CD14-positive monocyte (primary cell): ENCODE measurements at regions not wholly inside any gene's neighbourhood (a gene's known extent, or its start where the extent isn't known, plus 50 kb on each side); places are given as distances from the start of the nearest gene placed in this dataset.

Source experiments
- DNase-seq, 3 donors: peaks; one replicate each; pipeline ENCODE4 v3.0.0-alpha.2; 2011 to 2022
- H2AFZ ChIP-seq: 2 replicates; pipeline ENCODE4 v1.6.0; 2012; ENCODE audit warnings: mild to moderate bottlenecking, low read depth, low read length, inconsistent platforms; ENCODE audit not compliant: insufficient read depth, poor library complexity, severe bottlenecking
- H3K27ac ChIP-seq, 2 donors: 1 replicate in 1 of 2; 2 replicates in 1 of 2; pipeline ENCODE4 v1.5.1; 2012 to 2013; ENCODE audit warnings: low read length in 2 of 2, control low read depth in 1 of 2, inconsistent platforms in 1 of 2, low read depth in 1 of 2, mild to moderate bottlenecking in 1 of 2
- H3K27me3 ChIP-seq, 2 donors: one replicate each; pipeline versions ENCODE4 v1.6.0 to v1.6.1; 2011 to 2013; ENCODE audit warnings: low read length in 2 of 2; ENCODE audit not compliant: control insufficient read depth in 2 of 2, insufficient read depth in 2 of 2
- H3K36me3 ChIP-seq, 2 donors: replicated peaks in 1 of 2; 1 replicate in 1 of 2; 2 replicates in 1 of 2; pipeline versions ENCODE4 v1.5.1 to v1.6.1; 2012 to 2013; ENCODE audit warnings: low read length in 2 of 2, control low read depth in 1 of 2, inconsistent platforms in 1 of 2, mild to moderate bottlenecking in 1 of 2; ENCODE audit not compliant: insufficient read depth in 2 of 2, control insufficient read depth in 1 of 2
- H3K4me1 ChIP-seq, 2 donors: 1 replicate in 1 of 2; 2 replicates in 1 of 2; pipeline versions ENCODE4 v1.5.1 to v1.6.1; 2012 to 2013; ENCODE audit warnings: low read length in 2 of 2, control low read depth in 1 of 2, inconsistent platforms in 1 of 2, mild to moderate bottlenecking in 1 of 2, moderate library complexity in 1 of 2; ENCODE audit not compliant: insufficient read depth in 2 of 2, control insufficient read depth in 1 of 2
- H3K4me2 ChIP-seq: replicated peaks from 2 replicates; pipeline ENCODE3; 2012; ENCODE audit warnings: low read length, moderate library complexity, mild to moderate bottlenecking; ENCODE audit not compliant: poor library complexity, severe bottlenecking; ENCODE audit errors: extremely low read depth
- H3K4me3 ChIP-seq, 3 experiments: fragments of 200-600 bp in 1 of 3; sonication (generic) in 1 of 3; replicated peaks in 1 of 3; 1 replicate in 2 of 3; 2 replicates in 1 of 3; pipeline ENCODE4 v1.5.1; 2011 to 2013; ENCODE audit warnings: low read length in 3 of 3, mild to moderate bottlenecking in 3 of 3, control low read depth in 2 of 3, low read depth in 2 of 3, inconsistent platforms in 1 of 3, moderate library complexity in 1 of 3
- H3K79me2 ChIP-seq: 2 replicates; pipeline ENCODE4 v1.6.0; 2012; ENCODE audit warnings: mild to moderate bottlenecking, control low read depth, inconsistent platforms, low read length, moderate library complexity; ENCODE audit not compliant: insufficient read depth
- H3K9ac ChIP-seq: 2 replicates; pipeline ENCODE4 v1.6.0; 2017; ENCODE audit warnings: low read length, mild to moderate bottlenecking; ENCODE audit not compliant: insufficient read depth, poor library complexity, severe bottlenecking
- H3K9me3 ChIP-seq, 2 donors: replicated peaks in 1 of 2; 1 replicate in 1 of 2; 2 replicates in 1 of 2; pipeline versions ENCODE4 v1.5.1 to v1.6.1; 2012 to 2013; ENCODE audit warnings: low read length in 2 of 2, control low read depth in 1 of 2; ENCODE audit not compliant: control insufficient read depth in 1 of 2, insufficient read depth in 1 of 2
- H4K20me1 ChIP-seq: 2 replicates; pipeline ENCODE4 v1.6.0; 2012; ENCODE audit warnings: mild to moderate bottlenecking, low read length, control low read depth, moderate library complexity; ENCODE audit not compliant: insufficient read depth
- H3K27ac Mint-ChIP-seq, 7 donors: one replicate each; pipeline ENCODE4 v1.8.0; 2020; ENCODE audit warnings: mild to moderate bottlenecking in 7 of 7, mixed read lengths in 7 of 7, moderate library complexity in 6 of 7, inconsistent platforms in 2 of 7
- H3K27me3 Mint-ChIP-seq, 3 donors: one replicate each; pipeline ENCODE4 v1.8.0; 2021 to 2022; ENCODE audit warnings: low read depth in 3 of 3, mild to moderate bottlenecking in 3 of 3, mixed read lengths in 3 of 3, moderate library complexity in 3 of 3, inconsistent platforms in 1 of 3
- H3K36me3 Mint-ChIP-seq, 2 donors: one replicate each; pipeline ENCODE4 v1.8.0; 2020; ENCODE audit warnings: mixed read lengths in 2 of 2, inconsistent platforms in 1 of 2, mild to moderate bottlenecking in 1 of 2
- H3K4me1 Mint-ChIP-seq: one replicate; pipeline ENCODE4 v1.8.0; 2020; ENCODE audit warnings: mild to moderate bottlenecking, mixed read lengths
- H3K4me3 Mint-ChIP-seq, 2 donors: one replicate each; pipeline ENCODE4 v1.8.0; 2020; ENCODE audit warnings: mild to moderate bottlenecking in 2 of 2, mixed read lengths in 2 of 2, moderate library complexity in 1 of 2
- H3K9me3 Mint-ChIP-seq, 7 donors: one replicate each; pipeline ENCODE4 v1.8.0; 2020 to 2022; ENCODE audit warnings: mixed read lengths in 7 of 7, mild to moderate bottlenecking in 6 of 7, moderate library complexity in 6 of 7, inconsistent platforms in 2 of 7
- CTCF ChIP-seq: fragments of 200-600 bp; IDR thresholded peaks from one replicate; pipeline ENCODE4 v1.8.0; 2022; ENCODE audit warnings: antibody characterized with exemption, mild to moderate bottlenecking
- WGBS: methylation state at CpG from one replicate; pipeline ENCODE4 v1.1.5; 2013; ENCODE audit warnings: missing lambda C conversion rate; ENCODE audit not compliant: insufficient coverage; 5-methylcytosine and 5-hydroxymethylcytosine counted together
- intact Hi-C, 2 donors: fragments of 100-400 bp; cut with micrococcal nuclease; formaldehyde crosslinking; loops; one replicate each; pipeline versions ENCODE4 v1.15.0 to v1.15.1; 2023

- no peaks in the 10 kb centered on the region for H3K36me3 ChIP-seq
- H3K27ac Mint-ChIP-seq: no peak overlapping the region
- H3K27me3 Mint-ChIP-seq: no peaks in the 10 kb centered on the region
- no peaks in the 10 kb centered on the region for H3K79me2 ChIP-seq
- H3K4me2 ChIP-seq: no peak overlapping the region
- H3K27me3 ChIP-seq: no peaks in the 10 kb centered on the region
- intact Hi-C loops: no loop called here
- no peak overlapping the region for H3K4me3 ChIP-seq
- no peak for TF ChIP-seq CTCF
- peaks cover 0 to 10% (median 4%) of the 10 kb centered on the region in 7 donors for H3K9me3 Mint-ChIP-seq
- no peak for DNase-seq
- H3K27ac ChIP-seq: no peak overlapping the region
- no peak overlapping the region for H2AFZ ChIP-seq
- no peaks in the 10 kb centered on the region for H3K36me3 Mint-ChIP-seq
- no peaks in the 10 kb centered on the region for H4K20me1 ChIP-seq
- 78% methylated on average over 2 of the region's 2 CpGs for WGBS
- H3K9ac ChIP-seq: no peak overlapping the region
- no peak overlapping the region for H3K4me3 Mint-ChIP-seq
- no peaks in the 10 kb centered on the region for H3K4me1 ChIP-seq
- H3K9me3 ChIP-seq: no peaks in the 10 kb centered on the region
- H3K4me1 Mint-ChIP-seq: no peaks in the 10 kb centered on the region
Measured at GRCh38 chr17:71703701-71704100, 417.1 kb upstream of the SOX9 start.

DNA sequence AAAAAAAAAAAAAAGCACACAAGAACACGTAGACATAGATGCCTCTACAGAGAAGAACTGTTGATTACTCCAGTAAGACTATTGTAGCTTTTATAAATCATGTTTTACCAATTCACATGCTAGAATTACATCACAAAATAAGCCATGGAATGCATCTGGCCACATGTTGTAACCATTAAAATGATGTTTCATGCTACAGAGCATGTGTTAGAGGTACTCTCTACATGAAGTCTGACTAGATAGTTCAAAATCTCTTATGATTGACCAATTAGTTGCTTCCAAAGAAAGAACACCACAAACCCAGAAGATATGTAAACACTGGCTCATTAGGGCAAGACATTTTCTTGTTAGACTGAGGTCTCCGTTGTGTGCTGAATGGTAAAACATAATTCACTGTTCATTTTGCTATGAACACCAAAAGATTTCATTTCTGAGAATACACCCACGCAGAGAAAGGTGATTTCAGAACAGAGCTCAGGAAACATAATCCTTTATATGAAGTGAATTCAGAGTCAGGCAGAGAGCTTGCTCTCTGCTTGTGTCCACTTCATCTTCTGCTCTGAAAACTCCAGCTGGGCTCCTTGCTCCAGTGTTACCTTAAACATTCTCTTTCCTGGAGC, 411.4 kb upstream of the SOX9 start:
- intact Hi-C loops: no loop called here
- Histone ChIP-seq H3K4me1 (no peaks in the 10 kb centered on the region), H3K9ac (no peak overlapping the region), H3K4me3 (no peak overlapping the region), H4K20me1 (no peaks in the 10 kb centered on the region), H2AFZ (no peak overlapping the region), H3K9me3 (no peaks in the 10 kb centered on the region), H3K79me2 (no peaks in the 10 kb centered on the region), H3K36me3 (no peaks in the 10 kb centered on the region), H3K27ac (no peak overlapping the region), H3K4me2 (no peak overlapping the region), H3K27me3 (no peaks in the 10 kb centered on the region)
- Mint-ChIP-seq H3K9me3 (peaks cover 0 to 9% (median 2%) of the 10 kb centered on the region in 7 donors), H3K27ac (no peak overlapping the region), H3K4me1 (no peaks in the 10 kb centered on the region), H3K36me3 (no peaks in the 10 kb centered on the region), H3K4me3 (no peak overlapping the region), H3K27me3 (no peaks in the 10 kb centered on the region)
- TF ChIP-seq CTCF: no peak
- DNase-seq: no peak
- no CpG with 5 or more reads among the region's 3 CpGs for WGBS
